Inflammatory macrophage treated with lipopolysaccharide for 1 hour (primary cell): ENCODE measurements at regions not wholly inside any gene's neighbourhood (a gene's known extent, or its start where the extent isn't known, plus 50 kb on each side); places are given as distances from the start of the nearest gene placed in this dataset.
"Not testable (repeated sequence)": the region's sequence is repeated elsewhere in the genome, so short reads cannot be mapped to it uniquely, and the experiment has no call there.

Experiments used
- DNase-seq, 2 donors: peaks; one replicate each; pipeline ENCODE4 v3.0.0-alpha.2; 2020 to 2022

GRCh38 chr2:215644233-215644897 is 208.5 kb upstream of the FN1 start:
- no peak for DNase-seq

DNA sequence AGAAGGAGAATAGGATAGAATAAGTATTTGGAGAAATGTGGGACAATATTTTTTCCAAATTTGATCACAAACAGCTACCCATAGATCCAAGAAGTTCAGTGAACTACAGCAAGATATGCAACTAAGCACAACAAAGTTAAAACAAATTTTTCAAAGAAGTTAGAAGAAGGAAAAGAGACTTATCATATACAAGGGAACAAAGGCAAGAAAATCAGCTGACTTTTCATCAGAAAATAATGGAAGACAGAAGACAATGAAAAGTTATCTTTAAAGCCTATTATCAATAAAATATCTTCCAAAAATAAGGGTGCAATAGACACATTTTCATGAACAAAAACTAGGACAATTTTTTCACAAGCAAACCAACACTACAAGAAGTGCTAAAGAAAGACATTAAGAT is 202.8 kb upstream of the FN1 start:
- no peak for DNase-seq

DNA sequence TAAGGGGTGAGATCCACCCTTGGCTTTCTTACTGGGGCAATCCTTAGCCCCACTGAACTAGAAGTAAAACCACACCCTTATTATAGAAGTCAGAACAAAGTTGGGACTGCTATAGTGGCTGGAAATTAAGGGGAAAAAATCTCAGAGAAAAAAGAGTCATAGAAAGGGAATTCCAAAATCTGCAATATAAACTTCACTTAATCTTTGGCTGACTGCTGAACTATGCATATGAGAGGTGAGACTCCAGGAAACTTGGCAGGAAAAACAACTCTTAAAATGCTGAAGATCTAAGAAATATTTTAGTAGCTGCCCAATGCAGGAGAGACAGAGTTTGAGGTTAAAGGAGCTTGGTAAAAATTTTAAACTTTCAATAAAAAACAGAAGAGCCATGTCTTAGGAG is 201.8 kb upstream of the FN1 start:
- DNase-seq: peak; percentile 37 to 39

DNA sequence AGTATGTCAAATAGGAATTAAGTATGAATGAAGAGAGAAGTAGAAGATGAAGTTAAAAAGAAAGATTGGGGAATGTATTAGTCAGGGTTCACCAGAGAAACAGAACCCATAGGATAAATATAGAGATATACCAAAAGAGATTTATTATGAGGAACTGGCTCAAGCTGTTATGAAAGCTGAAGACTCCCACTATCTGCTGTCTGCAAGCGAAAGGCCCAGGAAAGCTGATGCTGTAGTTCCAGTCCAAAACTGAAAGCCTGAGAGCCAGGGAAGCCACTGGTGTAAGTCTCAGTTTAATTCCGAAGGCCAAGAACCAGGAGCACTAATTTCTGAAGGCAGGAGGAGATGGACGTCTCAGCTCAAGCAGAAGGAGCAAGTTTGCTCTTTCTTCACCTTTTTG is 200.9 kb upstream of the FN1 start:
- DNase-seq: peak; percentile 58 to 77

- no peak for DNase-seq
Observed at GRCh38 chr2:215635788-215636139, 199.9 kb upstream of the FN1 start.

DNA sequence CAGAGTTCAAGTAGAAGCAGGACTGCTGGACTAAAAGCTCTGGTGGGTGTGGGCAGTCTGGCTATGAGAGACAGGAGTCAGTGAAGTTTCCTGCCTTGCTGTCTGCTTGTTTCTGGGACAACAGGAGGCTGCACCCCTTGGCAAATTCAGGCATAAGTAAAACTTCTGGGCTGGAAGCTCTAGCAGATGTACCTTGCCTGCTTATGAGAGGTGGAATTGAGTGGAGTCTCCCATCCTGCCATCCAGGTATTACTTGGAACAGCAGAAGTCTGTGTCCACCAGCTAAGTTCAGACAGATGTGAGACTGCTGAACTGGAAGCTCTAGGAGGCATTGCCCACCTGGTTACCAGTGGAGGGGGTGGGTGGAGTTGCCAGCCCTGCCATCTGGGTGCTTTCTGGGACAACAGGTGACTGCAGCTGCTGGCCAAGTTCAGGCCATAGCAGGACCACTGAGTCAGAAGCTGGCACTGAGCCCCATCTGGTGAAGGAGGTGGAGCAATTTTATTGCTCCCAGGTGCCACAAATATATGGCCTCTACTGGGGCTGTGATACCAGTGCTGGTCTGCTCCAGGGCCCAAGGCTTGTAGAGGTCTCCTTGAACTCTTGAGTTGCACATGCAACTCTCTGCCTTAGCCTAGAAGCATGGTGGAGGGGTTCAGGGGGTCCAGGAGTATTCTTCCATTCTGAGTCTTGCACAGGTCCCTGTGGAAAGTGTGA is 199.4 kb upstream of the FN1 start:
- DNase-seq: no peak

GRCh38 chr2:215633360-215633759 is 197.5 kb upstream of the FN1 start:
- no peak for DNase-seq

DNA sequence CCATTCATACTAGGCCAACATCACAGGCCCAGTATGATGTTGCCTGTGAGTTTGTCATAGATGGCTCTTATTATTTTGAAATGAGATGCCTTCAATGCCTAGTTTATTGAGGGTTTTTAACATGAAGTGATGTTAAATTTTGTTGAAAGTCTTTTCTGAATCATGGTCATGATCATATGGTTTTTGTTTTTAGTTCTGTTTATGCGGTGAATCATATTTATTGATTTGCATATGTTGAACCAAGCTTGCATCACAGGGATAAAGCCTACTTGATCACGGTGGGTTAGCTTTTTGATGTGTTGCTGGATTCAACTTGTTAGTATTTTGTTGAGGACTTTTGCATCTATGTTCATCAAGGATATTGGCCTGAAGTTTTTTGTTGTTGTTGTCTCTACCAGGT is 195.8 kb upstream of the FN1 start:
- peak in 1 of 2 donors; percentile 24 for DNase-seq

DNA sequence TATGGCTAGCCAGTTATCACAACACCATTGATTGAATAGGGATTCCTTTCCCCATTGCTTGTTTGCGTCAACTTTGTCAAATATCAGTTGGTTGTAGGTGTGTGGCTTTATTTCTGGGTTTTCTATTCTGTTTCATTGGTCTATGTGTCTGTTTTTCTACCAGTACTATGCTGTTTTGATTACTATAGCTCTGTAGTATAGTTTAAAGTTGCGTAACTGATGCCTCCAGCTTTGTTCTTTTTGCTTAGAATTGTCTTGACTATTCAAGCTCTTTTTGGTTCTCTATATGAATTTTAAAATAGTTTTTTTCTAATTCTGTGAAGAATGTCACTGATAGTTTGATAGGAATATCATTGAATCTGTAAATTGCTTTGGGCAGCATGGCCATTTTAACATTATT is 194.9 kb upstream of the FN1 start:
- not testable (repeated sequence) for DNase-seq

GRCh38 chr2:215627771-215628170 is 191.9 kb upstream of the FN1 start:
- DNase-seq: peak in 1 of 2 donors; percentile 32

DNA sequence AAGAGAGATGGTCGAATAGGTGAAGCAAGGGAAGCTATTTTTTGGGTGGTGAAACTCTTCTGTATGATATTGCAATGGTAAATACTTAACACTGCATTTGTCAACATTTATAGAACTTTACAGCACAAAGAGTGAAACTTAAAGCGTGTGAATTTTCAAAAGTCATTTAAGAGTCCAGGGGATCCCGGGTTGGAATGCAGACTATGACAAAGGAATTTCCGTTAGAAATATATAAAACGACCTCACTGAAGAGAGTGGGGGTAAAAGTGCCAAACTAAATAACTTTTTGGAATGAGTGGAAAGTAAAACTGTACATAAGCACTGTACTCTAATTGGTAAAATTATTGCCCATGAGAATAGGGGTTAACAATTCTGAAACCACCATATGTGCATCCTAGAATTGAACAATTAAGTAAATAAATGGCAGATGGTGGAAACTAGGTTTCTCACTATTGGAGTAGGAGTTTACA is 191.0 kb upstream of the FN1 start:
- DNase-seq: no peak

DNA sequence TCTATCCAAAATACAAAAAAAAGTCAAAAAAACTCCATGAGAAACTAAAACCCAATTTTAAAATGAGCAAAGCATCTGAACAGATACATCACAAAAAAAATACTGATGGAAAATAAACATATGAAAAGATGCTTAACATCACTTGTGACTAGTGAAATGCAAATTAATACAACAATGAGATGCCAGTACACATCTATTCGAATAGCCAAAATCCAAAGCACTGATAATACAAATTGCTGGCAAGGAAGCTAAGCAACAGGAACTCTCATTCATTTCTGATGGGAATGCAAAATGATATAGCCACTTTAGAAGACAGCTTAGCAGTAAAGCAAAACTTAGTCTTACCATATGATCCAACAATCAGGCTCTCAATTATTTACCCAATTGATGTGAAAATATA is 190.2 kb upstream of the FN1 start:
- no peak for DNase-seq

GRCh38 chr2:215625207-215625606 is 189.3 kb upstream of the FN1 start:
- no peak for DNase-seq

GRCh38 chr2:215624423-215624829 is 188.6 kb upstream of the FN1 start:
- peak; percentile 43 to 57 for DNase-seq

DNA sequence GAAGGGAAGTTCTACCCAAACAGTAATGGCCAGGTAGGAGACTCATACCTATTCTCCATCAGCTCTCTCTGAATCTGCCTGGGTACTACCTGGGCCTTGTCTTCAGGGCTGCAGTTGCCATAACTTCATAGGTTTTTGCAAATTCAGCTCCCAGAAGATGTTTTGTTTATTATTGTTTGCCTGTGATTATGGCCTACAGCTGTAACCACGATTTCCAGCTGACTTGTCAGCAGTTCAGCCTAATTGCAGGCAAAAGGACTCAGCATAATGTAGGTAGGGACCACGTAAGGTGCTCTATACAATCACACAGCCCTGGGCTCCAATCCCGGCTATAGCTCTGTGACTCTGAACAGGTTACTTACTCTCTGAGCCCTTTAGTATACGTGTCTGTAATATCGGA is 187.0 kb upstream of the FN1 start:
- DNase-seq: no peak

DNA sequence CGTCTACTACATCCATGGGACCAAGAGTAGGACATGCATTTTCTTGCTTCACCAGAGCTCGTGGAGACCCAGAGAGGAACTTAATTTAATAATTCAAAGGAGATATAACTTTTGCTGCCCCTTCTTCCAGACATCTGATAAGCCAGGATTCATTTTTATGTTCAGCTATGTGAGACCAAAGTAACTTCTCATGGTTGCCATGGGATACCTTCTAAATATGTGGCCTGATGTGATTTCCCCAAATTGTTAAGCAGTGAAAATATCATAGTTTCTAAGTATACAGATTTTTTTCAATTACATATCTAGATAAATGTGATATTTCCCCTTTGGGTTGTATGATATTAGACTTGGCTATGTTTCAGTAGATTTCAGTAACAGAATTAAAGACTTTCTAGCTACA is 185.5 kb upstream of the FN1 start:
- DNase-seq: no peak

DNA sequence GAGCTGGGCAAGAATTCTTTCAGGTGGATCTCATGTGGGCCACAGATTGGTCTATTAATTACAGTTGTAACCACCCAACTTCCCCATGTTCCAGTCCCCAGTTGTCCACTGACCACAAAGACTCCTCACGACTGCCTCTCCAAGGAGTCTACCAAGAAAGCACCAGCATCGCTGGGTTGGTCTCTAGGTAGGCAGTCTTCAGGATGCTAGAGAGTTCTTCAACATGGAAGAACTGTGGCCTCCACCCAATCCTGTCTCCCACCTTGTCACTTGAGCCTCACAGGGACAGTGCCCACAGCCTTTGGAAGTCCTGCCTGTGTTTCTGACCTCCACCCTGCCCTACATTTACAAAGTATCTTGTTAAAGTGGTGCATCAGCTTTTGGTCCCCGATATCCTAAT is 184.7 kb upstream of the FN1 start:
- DNase-seq: no peak

DNA sequence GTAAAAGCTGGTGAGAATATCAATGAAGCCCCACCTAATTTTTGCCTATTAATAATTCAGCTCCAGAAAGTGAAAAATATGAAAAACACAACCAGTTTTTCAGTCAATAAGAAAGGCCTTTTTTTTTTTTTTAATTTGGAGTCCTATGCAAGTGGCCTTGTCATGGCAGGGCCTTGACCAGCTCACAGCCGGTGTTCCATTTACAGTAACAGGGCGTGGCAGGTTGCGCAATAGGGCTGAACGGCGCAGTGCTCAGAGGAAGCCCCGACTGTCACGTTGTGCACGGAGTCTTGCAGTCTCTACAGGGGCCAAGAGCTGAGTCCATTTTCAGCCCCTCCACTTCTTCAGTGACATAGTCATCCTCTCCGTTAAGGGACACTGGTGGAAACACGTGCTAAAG is 184.1 kb upstream of the FN1 start:
- DNase-seq: peak; percentile 48 to 63

- no peak for DNase-seq
Observed at GRCh38 chr2:215619022-215619958, 183.4 kb upstream of the FN1 start.

GRCh38 chr2:215618145-215618544 is 182.3 kb upstream of the FN1 start:
- no peak for DNase-seq

GRCh38 chr2:215617060-215617824 is 181.4 kb upstream of the FN1 start:
- DNase-seq: no peak

GRCh38 chr2:215615803-215616174 is 179.9 kb upstream of the FN1 start:
- peak; percentile 55 to 61 for DNase-seq
